22Rv1 (cell line): ENCODE measurements at regions not wholly inside any gene's neighbourhood (a gene's known extent, or its start where the extent isn't known, plus 50 kb on each side); places are given as distances from the start of the nearest gene placed in this dataset.

Experiments used
- H3K27ac ChIP-seq: fragments of 450-650 bp; 2 replicates; pipeline ENCODE4 v1.5.1; 2017
- CTCF ChIP-seq: fragments of 450-650 bp; IDR thresholded peaks from 2 replicates; pipeline ENCODE4 v1.5.1; 2017; ENCODE audit warnings: mild to moderate bottlenecking
- ZFX ChIP-seq: fragments of 450-650 bp; IDR thresholded peaks from 2 replicates; pipeline ENCODE4 v1.6.1; 2017; ENCODE audit warnings: antibody characterized with exemption, borderline replicate concordance

- TF ChIP-seq CTCF (no peak), ZFX (no peak)
- H3K27ac ChIP-seq: no peak overlapping the region
Observed at GRCh38 chr9:118767571-118767970, 601.7 kb downstream of the BRINP1 start.

DNA sequence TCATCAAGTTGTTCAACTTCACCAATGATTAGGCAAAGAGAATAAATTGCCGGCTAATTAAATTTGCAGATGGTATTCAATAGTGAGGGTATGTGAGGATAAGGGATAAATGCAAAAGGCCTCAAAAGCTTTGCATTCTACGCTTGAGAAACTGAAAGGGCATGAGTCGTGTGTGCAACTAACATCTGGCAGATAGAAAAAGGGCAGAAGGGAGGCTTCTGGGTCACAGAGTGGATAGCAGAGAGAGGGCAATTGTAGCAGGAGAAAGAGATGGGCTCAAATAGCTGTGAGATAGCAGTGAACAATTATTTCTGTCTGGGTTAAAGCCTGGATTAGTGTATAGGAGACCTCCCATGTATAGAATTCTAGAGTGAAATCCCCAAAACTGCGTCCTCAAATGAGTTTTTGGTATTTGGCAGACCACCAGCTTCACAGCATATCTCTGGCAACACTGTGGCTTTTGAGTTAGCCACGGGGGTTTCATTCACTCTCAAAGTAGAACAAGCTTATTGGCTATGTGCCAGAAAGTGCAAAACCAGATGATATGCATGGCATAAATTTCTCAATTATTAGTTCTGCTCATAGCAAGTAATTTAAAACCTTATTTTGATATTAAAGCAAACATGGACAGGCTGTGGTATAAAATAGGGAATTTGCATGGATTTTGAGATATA, 586.3 kb downstream of the BRINP1 start:
- no peak overlapping the region for H3K27ac ChIP-seq
- TF ChIP-seq ZFX (no peak), CTCF (no peak)

DNA sequence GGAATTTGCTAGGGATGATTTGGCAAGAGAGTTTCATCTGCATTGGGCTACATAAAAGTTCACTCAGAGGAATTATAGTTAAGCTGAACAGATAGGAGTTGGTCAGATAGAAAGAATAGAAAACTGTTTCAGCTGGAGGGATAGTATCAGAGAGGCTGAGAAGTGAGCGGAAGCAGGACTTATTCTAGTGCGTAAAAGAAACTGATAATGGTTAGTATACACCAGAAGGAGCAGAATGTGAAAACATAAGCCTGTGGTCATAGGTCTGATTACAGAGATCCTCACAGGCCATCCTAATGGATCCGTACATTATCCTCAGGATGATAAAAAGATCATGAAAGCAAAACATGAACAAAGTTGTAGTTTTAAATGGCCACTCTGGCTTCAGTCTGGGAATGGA, 585.2 kb downstream of the BRINP1 start:
- no peak overlapping the region for H3K27ac ChIP-seq
- TF ChIP-seq ZFX (no peak), CTCF (no peak)

DNA sequence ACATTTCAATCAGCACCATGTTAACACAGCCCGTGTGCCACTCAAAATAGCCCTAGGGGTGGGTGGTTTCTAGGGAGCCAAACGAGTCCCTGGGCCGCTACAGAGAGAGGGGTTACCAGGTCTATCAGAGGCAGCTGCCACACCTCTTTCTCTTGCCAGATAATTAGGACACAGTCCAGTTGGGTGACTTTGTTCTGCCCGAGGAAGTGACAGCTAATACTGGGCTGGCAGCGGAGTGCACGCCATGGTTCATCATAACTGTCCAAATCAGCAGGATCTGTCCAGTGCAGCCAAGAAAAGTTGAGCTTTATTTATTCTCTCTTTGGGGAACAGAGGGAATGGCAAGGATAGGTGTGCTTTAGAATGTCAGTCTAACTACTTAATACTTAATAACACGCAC, 583.8 kb downstream of the BRINP1 start:
- no peak for TF ChIP-seq ZFX
- TF ChIP-seq CTCF: no peak
- H3K27ac ChIP-seq: no peak overlapping the region

DNA sequence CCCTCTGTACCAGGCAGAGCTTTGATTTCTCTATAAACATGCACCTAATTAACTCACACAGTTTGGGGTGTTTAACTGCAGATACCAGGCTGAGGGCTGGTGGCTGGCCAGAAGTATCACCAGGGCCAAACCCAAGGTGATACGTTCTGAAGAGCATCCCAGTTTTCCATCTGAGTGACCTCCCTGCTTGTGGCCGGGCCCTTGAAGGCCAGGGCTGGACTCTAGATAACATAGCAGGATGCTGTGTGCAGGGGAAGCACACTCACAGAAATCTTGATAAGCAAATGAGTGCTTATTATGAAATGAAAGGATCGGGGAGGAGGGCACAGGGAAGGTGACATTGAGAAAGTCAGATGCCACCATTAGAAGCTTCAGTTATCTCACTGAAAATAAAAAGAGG, 582.4 kb downstream of the BRINP1 start:
- H3K27ac ChIP-seq: no peak overlapping the region
- TF ChIP-seq CTCF (no peak), ZFX (no peak)

DNA sequence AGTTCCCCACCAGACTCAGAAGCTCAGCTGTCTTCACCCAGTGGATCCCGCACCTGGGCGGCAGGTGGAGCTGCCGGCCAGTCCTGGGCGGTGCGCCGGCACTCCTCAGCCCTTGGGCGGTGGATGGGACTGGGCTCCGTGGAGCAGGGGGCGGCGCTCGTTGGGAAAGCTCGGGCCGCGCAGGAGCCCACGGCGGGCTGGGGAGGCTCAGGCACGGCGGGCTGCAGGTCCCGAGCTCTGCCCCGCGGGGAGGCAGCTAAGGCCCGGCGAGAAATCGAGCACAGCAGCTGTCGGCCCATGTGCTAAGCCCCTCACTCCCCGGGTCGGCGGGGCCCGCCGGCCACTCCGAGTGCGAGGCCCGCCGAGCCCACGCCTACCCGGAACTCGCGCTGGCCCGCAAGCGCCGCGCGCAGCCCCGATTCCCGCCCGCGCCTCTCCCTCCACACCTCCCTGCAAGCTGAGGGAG, 560.0 kb downstream of the BRINP1 start:
- H3K27ac ChIP-seq: peak overlapping the region; percentile 54
- TF ChIP-seq ZFX (no peak), CTCF (peak; percentile 76)

GRCh38 chr9:118829334-118829733, 539.9 kb downstream of the BRINP1 start:
- H3K27ac ChIP-seq: no peak overlapping the region
- TF ChIP-seq ZFX (no peak), CTCF (0 out of 2 replicates have a peak, but pooled peaks have one; percentile 13)
